Hepatic stellate cell (primary cell): ENCODE measurements at regions not wholly inside any gene's neighbourhood (a gene's known extent, or its start where the extent isn't known, plus 50 kb on each side); places are given as distances from the start of the nearest gene placed in this dataset.

Experiments used
- DNase-seq: peaks from one replicate; pipeline ENCODE4 v3.0.0; 2011; ENCODE audit warnings: low spot score

- no peak for DNase-seq
Observed at GRCh38 chr6:147716434-147716833, 207.9 kb downstream of the SAMD5 start.

GRCh38 chr6:147717991-147718390, 209.5 kb downstream of the SAMD5 start:
- no peak for DNase-seq

- DNase-seq: no peak
Observed at GRCh38 chr6:147722158-147722557, 213.7 kb downstream of the SAMD5 start.

- DNase-seq: no peak
Observed at GRCh38 chr6:147724454-147724853, 216.0 kb downstream of the SAMD5 start.

GRCh38 chr6:147726342-147726741, 217.9 kb downstream of the SAMD5 start:
- DNase-seq: no peak

GRCh38 chr6:147728903-147729302, 220.4 kb downstream of the SAMD5 start:
- DNase-seq: no peak

- no peak for DNase-seq
Observed at GRCh38 chr6:147733686-147734085, 225.2 kb downstream of the SAMD5 start.

- DNase-seq: no peak
Observed at GRCh38 chr6:147734151-147734550, 225.7 kb downstream of the SAMD5 start.

GRCh38 chr6:147735924-147736323, 227.4 kb downstream of the SAMD5 start:
- DNase-seq: no peak

- no peak for DNase-seq
Observed at GRCh38 chr6:147737115-147737514, 228.6 kb downstream of the SAMD5 start.

- no peak for DNase-seq
Observed at GRCh38 chr6:147738099-147738498, 229.6 kb downstream of the SAMD5 start.

- no peak for DNase-seq
Observed at GRCh38 chr6:147738516-147739162, 230.1 kb downstream of the SAMD5 start.

- no peak for DNase-seq
Observed at GRCh38 chr6:147740326-147740725, 231.8 kb downstream of the SAMD5 start.

GRCh38 chr6:147740916-147741315, 232.4 kb downstream of the SAMD5 start:
- no peak for DNase-seq

GRCh38 chr6:147741389-147741788, 232.9 kb downstream of the SAMD5 start:
- DNase-seq: no peak

- DNase-seq: no peak
Observed at GRCh38 chr6:147742440-147742839, 233.9 kb downstream of the SAMD5 start.

GRCh38 chr6:147744012-147744411, 235.5 kb downstream of the SAMD5 start:
- no peak for DNase-seq

GRCh38 chr6:147749331-147749730, 240.8 kb downstream of the SAMD5 start:
- DNase-seq: no peak

GRCh38 chr6:147750413-147750812, 241.9 kb downstream of the SAMD5 start:
- DNase-seq: no peak

GRCh38 chr6:147751232-147751631, 242.7 kb downstream of the SAMD5 start:
- DNase-seq: no peak

GRCh38 chr6:147752689-147753403, 244.4 kb downstream of the SAMD5 start:
- DNase-seq: no peak

GRCh38 chr6:147755999-147756398, 247.5 kb downstream of the SAMD5 start:
- no peak for DNase-seq

GRCh38 chr6:147756891-147757290, 248.4 kb downstream of the SAMD5 start:
- DNase-seq: no peak

GRCh38 chr6:147757291-147757690, 248.8 kb downstream of the SAMD5 start:
- no peak for DNase-seq
